K562 (cell line): ENCODE measurements at regions not wholly inside any gene's neighbourhood (a gene's known extent, or its start where the extent isn't known, plus 50 kb on each side); places are given as distances from the start of the nearest gene placed in this dataset.

Source experiments
- ATAC-seq: fragments of 200-7000 bp; cut with Tn5 transposase; 3 replicates; pipeline ENCODE4 v1.9.1; 2020; ENCODE audit warnings: moderate library complexity
- BruUV-seq: library from RNA; stranded (reverse); fragments of 400-500 nt; replicated peaks from 2 replicates; lab custom pipeline; 2021; lab: Mats Ljungman, UMichigan
- CTCF ChIA-PET: fragments of 300-600 bp; formaldehyde crosslinking; extraction: SDS; loops from one replicate; lab custom pipeline; 2021; ENCODE audit warnings: low intra/inter-chr PET ratio; lab: Yijun Ruan, JAX
- POLR2A ChIA-PET: fragments of 300-600, 350-650 bp; sonication (Branson Sonifier 250); formaldehyde crosslinking; extraction: SDS; loops from one replicate; lab custom pipeline; 2021; ENCODE audit warnings: antibody characterized with exemption, inconsistent platforms; lab: Yijun Ruan, JAX
- DNase-seq, 4 experiments: peaks; one replicate each; pipeline versions ENCODE4 v3.0.0 to v3.0.0-alpha.2; 2011 to 2018; ENCODE audit warnings: low spot score in 3 of 4, mixed read lengths in 3 of 4; ENCODE audit errors: extremely low read depth in 1 of 4
- FAIRE-seq: peaks from 2 replicates; lab custom pipeline; 2011; peaks lifted over from hg19 to GRCh38; lab: Jason Lieb, UNC
- H2AFZ ChIP-seq: 2 replicates; pipeline ENCODE4 v1.6.0; 2011; ENCODE audit warnings: low read depth, low read length, control low read depth, inconsistent platforms
- H3K27ac ChIP-seq: fragments of 200-600 bp; 3 replicates; pipeline ENCODE4 v1.8.0; 2011; ENCODE audit warnings: low read depth, mild to moderate bottlenecking, control low read depth, inconsistent platforms, low read length, moderate library complexity, mixed read lengths; ENCODE audit errors: extremely low read depth
- H3K27me3 ChIP-seq, 2 experiments: fragments of 300-600 bp in 1 of 2; 2 replicates in 1 of 2; 3 replicates in 1 of 2; pipeline versions ENCODE4 v1.6.0 to v1.8.0; 2011; ENCODE audit warnings: inconsistent platforms in 2 of 2, low read length in 2 of 2, mild to moderate bottlenecking in 1 of 2, mixed read lengths in 1 of 2, moderate library complexity in 1 of 2; ENCODE audit not compliant: control insufficient read depth in 2 of 2, insufficient read depth in 2 of 2
- H3K36me3 ChIP-seq: fragments of 300-600 bp; 3 replicates; pipeline ENCODE4 v1.8.0; 2011; ENCODE audit warnings: mild to moderate bottlenecking, low read length, inconsistent platforms; ENCODE audit not compliant: control insufficient read depth, insufficient read depth
- H3K4me1 ChIP-seq, 2 experiments: fragments of 200-600 bp in 1 of 2; replicated peaks in 1 of 2; 2 replicates in 1 of 2; 3 replicates in 1 of 2; pipeline versions ENCODE4 v1.5.1 to v1.8.0; 2011; ENCODE audit warnings: inconsistent platforms in 2 of 2, low read length in 2 of 2, mild to moderate bottlenecking in 1 of 2, mixed read lengths in 1 of 2, moderate library complexity in 1 of 2; ENCODE audit not compliant: control insufficient read depth in 2 of 2, insufficient read depth in 2 of 2
- H3K4me2 ChIP-seq: 2 replicates; pipeline ENCODE4 v1.6.1; 2011; ENCODE audit warnings: low read length, control low read depth, inconsistent platforms, mixed read lengths; ENCODE audit not compliant: insufficient read depth
- H3K4me3 ChIP-seq: fragments of 200-600 bp; sonication (generic), shearing (Covaris generic); 2 replicates; pipeline ENCODE4 v1.5.1; 2016; ENCODE audit warnings: control low read depth, inconsistent platforms
- H3K79me2 ChIP-seq: fragments of 200-600 bp; 3 replicates; pipeline ENCODE4 v1.8.0; 2011; ENCODE audit warnings: low read length, inconsistent platforms; ENCODE audit not compliant: control insufficient read depth, insufficient read depth
- H3K9ac ChIP-seq, 2 experiments: 2 replicates each; pipeline versions ENCODE4 v1.6.0 to v1.6.1; 2011; ENCODE audit warnings: low read depth in 2 of 2, low read length in 2 of 2, control low read depth in 1 of 2, inconsistent platforms in 1 of 2, mild to moderate bottlenecking in 1 of 2, mixed read lengths in 1 of 2; ENCODE audit not compliant: insufficient read depth in 1 of 2
- H3K9me1 ChIP-seq: one replicate; pipeline ENCODE4 v1.6.0; 2011; ENCODE audit warnings: inconsistent platforms, mild to moderate bottlenecking, low read length, moderate library complexity; ENCODE audit not compliant: control insufficient read depth, insufficient read depth
- H3K9me3 ChIP-seq: replicated peaks from 2 replicates; pipeline ENCODE4 v1.5.1; 2011; ENCODE audit warnings: low read depth, low read length, inconsistent platforms; ENCODE audit not compliant: control insufficient read depth, insufficient read depth
- H4K20me1 ChIP-seq: replicated peaks from 2 replicates; pipeline ENCODE4 v1.6.1; 2011; ENCODE audit warnings: low read length, inconsistent platforms, mixed read lengths; ENCODE audit not compliant: control insufficient read depth, insufficient read depth
- BRD9 ChIP-seq: fragments of 450-650 bp; IDR thresholded peaks from 2 replicates; pipeline ENCODE4 v1.6.1; 2018; ENCODE audit warnings: low read depth; ENCODE audit not compliant: partially characterized antibody
- CBX1 ChIP-seq: sonication (generic); IDR thresholded peaks from 2 replicates; pipeline ENCODE4 v1.6.1; 2016; ENCODE audit warnings: antibody characterized with exemption, low read depth, mild to moderate bottlenecking
- CHD1 ChIP-seq: fragments of 200-600 bp; sonication (generic); IDR thresholded peaks from one replicate; pipeline ENCODE4 v1.6.1; 2012; ENCODE audit warnings: mild to moderate bottlenecking, moderate library complexity, low read length, inconsistent platforms
- CUX1 ChIP-seq: fragments of 200-800 bp; sonication (Bioruptor generic); IDR thresholded peaks from 2 replicates; pipeline ENCODE4 v1.6.1; 2016; ENCODE audit warnings: missing genetic modification characterization, missing compliant biosample characterization
- HDAC1 ChIP-seq, 2 experiments: fragments of 450-650 bp; IDR thresholded peaks; 2 replicates each; pipeline ENCODE4 v1.6.1; 2016 to 2017; ENCODE audit warnings: inconsistent platforms in 1 of 2, mild to moderate bottlenecking in 1 of 2, moderate library complexity in 1 of 2
- HDAC2 ChIP-seq: fragments of 450-650 bp; IDR thresholded peaks from 2 replicates; pipeline ENCODE4 v1.6.1; 2016; ENCODE audit warnings: mild to moderate bottlenecking
- ID3 ChIP-seq, 2 experiments: fragments of 250-450 bp in 1 of 2; fragments of 450-650 bp in 1 of 2; sonication (Bioruptor Pico) in 1 of 2; IDR thresholded peaks; 2 replicates each; pipeline versions ENCODE4 v1.6.1 to v1.8.0; 2016 to 2021; ENCODE audit warnings: mild to moderate bottlenecking in 2 of 2, moderate library complexity in 2 of 2, missing compliant biosample characterization in 1 of 2, missing genetic modification characterization in 1 of 2
- JUND ChIP-seq, 2 experiments: IDR thresholded peaks; 2 replicates in 1 of 2; 3 replicates in 1 of 2; pipeline ENCODE4 v1.6.1; 2011; ENCODE audit warnings: borderline replicate concordance in 2 of 2, low read depth in 2 of 2, low read length in 2 of 2, improper control_type of control experiment in 1 of 2, missing biosample characterization in 1 of 2, missing genetic modification characterization in 1 of 2, missing genetic modification reagents in 1 of 2
- KDM5B ChIP-seq: fragments of 200-600 bp; sonication (generic); IDR thresholded peaks from 2 replicates; pipeline ENCODE4 v1.6.1; 2012; ENCODE audit warnings: low read depth, mild to moderate bottlenecking, moderate library complexity, low read length, control low read depth, inconsistent platforms; ENCODE audit not compliant: insufficient replicate concordance
- NFRKB ChIP-seq: fragments of 450-650 bp; IDR thresholded peaks from 2 replicates; pipeline ENCODE4 v1.6.1; 2016; ENCODE audit warnings: low read depth
- RB1 ChIP-seq: fragments of 450-650 bp; IDR thresholded peaks from 2 replicates; pipeline ENCODE4 v1.6.1; 2017; ENCODE audit warnings: low read depth, mild to moderate bottlenecking
- SETDB1 ChIP-seq: IDR thresholded peaks from one replicate; pipeline ENCODE4 v1.6.1; 2012; ENCODE audit warnings: low read length, control low read depth, inconsistent platforms
- SRF ChIP-seq, 2 experiments: fragments of 250-450, 450-650 bp in 1 of 2; sonication (Bioruptor Pico) in 1 of 2; sonication (generic) in 1 of 2; formaldehyde crosslinking; IDR thresholded peaks; 2 replicates each; pipeline versions ENCODE4 v1.5.0 to v1.5.1; 2020 to 2022; ENCODE audit warnings: mild to moderate bottlenecking in 1 of 2, missing genetic modification reagents in 1 of 2
- ZNF740 ChIP-seq, 3 experiments: fragments of 200-800 bp in 1 of 3; sonication (Bioruptor generic) in 1 of 3; sonication (generic) in 1 of 3; formaldehyde crosslinking in 1 of 3; IDR thresholded peaks; 2 replicates each; pipeline versions ENCODE4 v1.6.1 to v1.8.0; 2016 to 2022; ENCODE audit warnings: mild to moderate bottlenecking in 2 of 3, missing compliant biosample characterization in 2 of 3, missing genetic modification characterization in 2 of 3, missing genetic modification reagents in 1 of 3
- WGBS: fragments of 100-300 bp; shearing (Covaris generic); methylation state at CpG from one replicate; pipeline ENCODE4 v1.1.6; 2016; ENCODE audit warnings: low coverage, mixed read lengths; ENCODE audit not compliant: insufficient coverage; ENCODE audit errors: missing lambda C conversion rate; 5-methylcytosine and 5-hydroxymethylcytosine counted together
- in situ Hi-C: fragments of 300-500 bp; cut with MboI; formaldehyde crosslinking; loops from 4 replicates; pipeline ENCODE4 v1.15.0; 2018; ENCODE audit warnings: inconsistent platforms, mixed read lengths
- intact Hi-C: fragments of 100-400 bp; cut with micrococcal nuclease; formaldehyde crosslinking; loops from 2 replicates; pipeline ENCODE4 v1.14.2; 2022

GRCh38 chr7:106773721-106774120, 91.4 kb upstream of the PIK3CG start:
- H3K4me2 ChIP-seq: no peak overlapping the region
- FAIRE-seq (no peak), ATAC-seq (no peak), DNase-seq (no peak)
- H3K4me3 ChIP-seq: no peak overlapping the region
- H2AFZ ChIP-seq: peak overlapping the region; percentile 76
- no TSS peak for BruUV-seq
- no peaks in the 10 kb centered on the region for H4K20me1 ChIP-seq
- H3K9me1 ChIP-seq: no peaks in the 10 kb centered on the region
- H3K27me3 ChIP-seq: no peaks in the 10 kb centered on the region
- in situ Hi-C loops: no loop called here
- intact Hi-C loops: loop anchor here (1.0 to 10.0 kb wide), 3 partner anchors 204 to 489 kb away; partner anchors contain the start of gene NAMPT
- peaks cover 6% of the 10 kb centered on the region for H3K9me3 ChIP-seq
- H3K4me1 ChIP-seq: peaks cover 5 to 43% of the 10 kb centered on the region in 2 experiments; a peak in 4 of 5 replicates
- WGBS: 41% methylated on average over 2 of the region's 2 CpGs
- peak overlapping the region; percentile 94; the same call in 2 of the 3 replicates for H3K27ac ChIP-seq
- H3K36me3 ChIP-seq: peaks cover 24% of the 10 kb centered on the region; the same call in 2 of the 3 replicates
- peak overlapping the region in 1 of 2 experiments; percentile 96; a peak in 1 of 4 replicates for H3K9ac ChIP-seq
- CTCF ChIA-PET: no interaction called here
- H3K79me2 ChIP-seq: peaks cover 39% of the 10 kb centered on the region
- POLR2A ChIA-PET: interaction anchor here (0.7 to 3.2 kb wide), 11 partner anchors 8 to 395 kb away, joined by 3 to 23 read pairs (median 9); partner anchors contain the start of genes CCDC71L and HBP1
- TF ChIP-seq HDAC2 (no peak), CHD1 (no peak), CBX1 (no peak), SRF (CRISPR knock-in tag; IDR thresholded peaks at IDR 0.05) (no peak), JUND (IDR thresholded peaks at IDR 0.05; ENCODE audit: borderline replicate concordance, low read depth, low read length) (no peak), JUND (tag; IDR thresholded peaks at IDR 0.05; ENCODE audit: borderline replicate concordance, low read depth, low read length) (peak; percentile 1; the same call in 1 of the 3 replicates), RB1 (no peak), ID3 (CRISPR knock-in tag; IDR thresholded peaks at IDR 0.05) (0 out of 2 replicates have a peak, but pooled peaks have one; percentile 44), ID3 (tag; IDR thresholded peaks at IDR 0.05) (no peak), SETDB1 (no peak), CUX1 (no peak), ZNF740 (CRISPR knock-in tag; IDR thresholded peaks at IDR 0.05) (no peak), ZNF740 (tag; IDR thresholded peaks at IDR 0.05) (peak in 1 of 2 experiments; percentile 51; a peak in 1 of 4 replicates), BRD9 (no peak), NFRKB (peak; percentile 9; the same call in 1 of the 2 replicates), HDAC1 (IDR thresholded peaks at IDR 0.05) (no peak), KDM5B (peak; percentile 1)
